HG02678 (cell line): ENCODE measurements at regions not wholly inside any gene's neighbourhood (a gene's known extent, or its start where the extent isn't known, plus 50 kb on each side); places are given as distances from the start of the nearest gene placed in this dataset.

Source experiments
- ATAC-seq: cut with Tn5 transposase; IDR thresholded peaks from one replicate; pipeline ENCODE4 v1.9.1; 2021; ENCODE audit warnings: mild to moderate bottlenecking, moderate library complexity; ENCODE audit not compliant: unreplicated experiment

DNA sequence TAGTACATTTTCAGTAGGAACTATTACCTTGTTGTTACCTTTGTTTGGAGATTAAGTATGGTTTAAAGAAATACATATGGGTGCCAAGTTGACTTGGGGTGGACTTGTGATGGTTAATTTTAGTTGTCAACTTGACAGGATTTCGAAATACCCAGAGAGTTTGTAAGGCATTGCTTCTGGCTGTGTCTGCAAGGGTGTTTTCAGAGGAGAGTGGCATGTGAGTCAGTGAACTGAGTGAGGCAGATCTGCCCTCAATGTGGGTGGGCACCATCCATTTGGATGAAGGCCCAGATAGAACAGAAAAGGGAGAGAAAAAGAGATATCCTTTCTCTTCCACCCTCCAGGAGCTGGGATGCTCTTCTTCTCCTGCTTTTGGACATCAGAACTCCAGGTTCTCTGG is 315.5 kb downstream of the GPATCH2 start:
- no peak for ATAC-seq

DNA sequence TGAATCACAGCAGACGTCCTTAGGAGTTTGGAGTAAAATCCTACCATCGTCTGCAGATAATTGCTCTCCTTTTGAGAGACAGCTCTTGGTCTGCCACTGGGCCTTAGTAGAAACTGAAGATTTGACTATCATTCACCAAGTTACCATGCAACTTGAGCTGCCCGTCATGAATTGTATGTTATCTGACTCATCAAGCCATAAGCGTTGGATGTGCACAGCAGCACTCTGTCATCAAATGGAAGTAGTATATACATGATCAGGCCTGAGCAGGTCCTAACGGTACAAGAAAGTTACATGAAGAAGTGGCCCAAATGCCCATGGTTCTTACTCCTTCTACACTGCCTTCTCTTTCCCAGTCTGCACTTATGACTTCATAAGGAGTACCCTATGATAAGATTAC is 317.8 kb downstream of the GPATCH2 start:
- no peak for ATAC-seq

DNA sequence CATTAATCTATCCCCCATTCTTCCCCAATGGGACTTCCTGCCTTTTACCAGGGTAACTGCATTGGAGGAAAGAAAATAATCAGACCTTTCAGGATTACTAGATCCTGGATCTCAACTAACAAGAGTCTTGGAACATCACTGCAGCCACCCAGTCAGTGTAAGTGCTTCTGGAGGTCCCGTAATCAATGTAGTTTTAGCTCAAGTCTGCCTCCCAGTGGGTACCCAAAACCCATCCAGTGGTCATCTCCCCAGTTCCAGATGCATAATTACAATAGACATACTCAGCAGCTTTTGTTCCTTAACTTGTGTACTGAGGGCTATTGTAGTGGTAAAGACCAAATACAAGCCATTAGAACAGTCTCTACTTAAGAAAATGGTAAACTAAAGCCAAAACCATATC is 319.1 kb downstream of the GPATCH2 start:
- no peak for ATAC-seq

DNA sequence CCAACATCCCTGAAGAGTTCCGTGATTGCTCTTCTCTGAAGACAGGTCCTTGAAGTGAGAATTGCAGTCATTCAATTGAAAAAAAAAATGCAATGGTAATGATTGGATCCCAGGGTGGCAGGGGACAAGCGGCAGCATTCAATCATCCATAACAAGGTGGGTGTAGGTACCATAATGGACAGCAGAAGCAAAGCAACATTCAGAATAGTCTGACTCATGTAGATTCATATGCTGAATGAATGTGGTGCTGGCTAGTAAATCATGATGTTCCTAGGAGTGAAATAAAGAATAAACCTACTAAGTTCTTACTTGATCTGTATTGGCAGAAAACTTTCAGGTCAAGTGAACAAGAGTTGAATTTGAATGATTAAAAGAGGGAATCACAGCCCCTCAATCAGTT is 319.6 kb downstream of the GPATCH2 start:
- ATAC-seq: no peak

GRCh38 chr1:217281332-217281731 is 349.6 kb downstream of the GPATCH2 start:
- ATAC-seq: no peak

DNA sequence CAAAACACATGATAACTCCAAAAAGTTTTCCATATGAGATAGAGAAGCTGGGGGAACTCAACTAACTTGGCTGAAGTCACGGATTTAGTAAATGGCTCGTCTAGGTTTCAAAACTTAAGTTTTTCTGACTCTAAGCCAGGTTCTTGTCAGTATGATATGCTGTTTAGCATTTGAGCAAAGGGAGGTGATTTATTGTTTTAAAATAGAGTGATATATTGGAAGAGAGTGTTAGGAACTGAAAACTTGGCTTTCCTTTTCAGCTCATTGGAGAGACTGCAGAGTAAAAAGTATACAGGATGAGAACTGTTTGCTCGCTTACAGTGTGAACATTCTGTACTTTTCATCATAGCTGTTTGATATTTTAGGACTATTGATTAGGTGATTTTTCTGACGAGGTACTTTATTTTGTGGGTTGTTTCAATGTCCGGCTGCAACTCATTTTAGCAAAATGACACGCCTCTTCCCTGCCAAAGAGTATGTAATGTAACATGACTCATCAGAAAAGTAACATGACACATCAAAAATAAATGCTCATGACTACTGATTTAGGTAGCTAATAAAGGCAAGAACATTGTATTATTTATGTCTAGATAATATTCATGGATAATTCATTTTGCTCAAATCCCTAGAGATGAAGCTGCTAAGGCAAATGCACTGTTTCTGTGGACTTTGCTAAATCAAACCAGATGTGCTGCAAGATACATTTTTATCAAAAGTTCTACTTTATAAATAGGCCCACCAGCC is 355.1 kb downstream of the GPATCH2 start:
- no peak for ATAC-seq

DNA sequence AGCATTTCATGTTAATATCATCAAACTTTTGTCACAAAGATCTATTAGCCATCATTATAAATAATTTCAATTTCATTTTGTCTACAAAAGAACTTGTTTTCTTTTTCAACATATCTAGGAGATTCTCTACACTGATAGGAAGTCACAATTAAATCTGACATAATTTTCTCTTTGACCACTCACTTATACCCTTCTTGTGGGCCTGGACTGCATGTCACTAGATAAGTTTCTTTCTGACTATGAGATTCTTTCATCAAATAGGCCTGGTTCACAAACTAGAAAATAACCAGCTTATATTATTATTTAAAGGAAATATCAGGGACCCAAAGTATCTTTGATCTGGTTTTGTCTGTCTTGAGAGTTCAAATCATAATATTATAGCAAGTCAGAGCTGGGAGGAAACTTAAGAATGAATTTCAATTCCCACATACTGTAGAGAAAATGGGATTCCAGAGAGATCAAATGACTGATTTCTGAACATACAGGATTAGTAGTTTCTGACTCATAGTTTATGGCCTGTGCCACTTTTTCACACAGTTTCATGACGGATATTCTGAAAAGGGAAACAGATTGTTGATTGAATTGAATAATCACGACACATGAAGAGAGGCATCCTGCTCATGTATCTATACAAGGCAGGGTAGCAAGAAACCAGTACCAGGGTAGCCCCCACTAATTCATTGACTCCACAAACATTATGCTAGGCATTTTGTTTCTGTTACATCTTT is 355.8 kb downstream of the GPATCH2 start:
- no peak for ATAC-seq

DNA sequence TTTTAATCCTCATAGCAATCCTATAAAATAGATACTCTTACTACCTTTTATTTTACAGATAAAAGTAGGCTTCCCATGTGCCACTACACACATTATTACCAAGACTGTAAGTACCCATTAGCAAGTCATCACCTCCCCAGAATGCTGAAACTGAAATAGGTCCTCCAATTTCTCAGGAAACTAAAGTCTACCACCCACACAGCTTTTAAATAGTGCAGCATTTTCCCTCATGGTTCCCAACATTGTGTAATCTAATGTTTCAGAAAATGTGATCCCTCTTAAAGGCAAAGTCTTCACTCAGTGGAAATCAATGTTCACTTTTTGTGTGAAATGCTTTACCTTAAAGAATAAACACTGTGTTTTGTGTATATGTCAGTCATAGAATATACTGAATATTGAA is 356.5 kb downstream of the GPATCH2 start:
- no peak for ATAC-seq

DNA sequence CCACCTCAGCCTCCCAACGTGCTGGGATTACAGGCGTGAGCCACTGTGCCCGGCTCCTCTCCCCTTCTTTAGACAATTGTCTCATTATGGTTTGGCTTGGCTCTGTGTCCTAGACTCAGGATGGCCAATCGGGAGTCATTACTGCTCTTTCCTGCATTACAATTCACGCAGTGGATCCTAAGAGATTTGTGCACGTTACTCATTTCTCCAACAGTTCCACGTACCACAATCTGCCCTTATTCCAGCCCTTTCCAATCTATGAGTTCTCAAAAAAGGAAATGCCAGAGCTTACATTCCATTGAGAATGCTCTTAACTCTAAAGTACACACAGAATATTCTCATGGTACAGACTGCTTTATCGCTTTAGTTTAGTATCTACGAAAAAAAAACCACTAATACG is 357.0 kb downstream of the GPATCH2 start:
- ATAC-seq: no peak

DNA sequence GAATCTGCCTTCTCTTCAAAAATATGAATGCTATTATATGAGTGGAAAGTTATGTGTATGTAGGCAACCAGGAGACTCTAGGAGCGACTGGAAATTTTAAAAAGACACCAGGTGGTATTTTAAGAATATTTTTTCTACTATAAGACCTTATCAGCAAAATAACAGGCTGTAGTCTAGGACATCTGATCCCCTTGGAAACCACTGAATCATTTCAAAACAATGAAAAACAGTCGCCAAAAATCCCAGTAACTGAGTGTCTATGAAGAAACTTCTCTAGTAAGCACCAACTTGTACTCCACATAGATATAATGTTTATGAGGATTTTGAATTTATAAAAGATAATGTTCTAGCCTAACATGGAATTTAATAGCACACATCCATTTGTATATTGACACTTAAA is 358.5 kb downstream of the GPATCH2 start:
- no peak for ATAC-seq

- no peak for ATAC-seq
Measured at GRCh38 chr1:217270101-217270500, 360.8 kb downstream of the GPATCH2 start.

GRCh38 chr1:217268058-217268457 is 362.8 kb downstream of the GPATCH2 start:
- ATAC-seq: no peak

GRCh38 chr1:217261636-217262035 is 369.3 kb downstream of the GPATCH2 start:
- ATAC-seq: no peak

GRCh38 chr1:217260676-217261075 is 370.2 kb downstream of the GPATCH2 start:
- ATAC-seq: no peak

DNA sequence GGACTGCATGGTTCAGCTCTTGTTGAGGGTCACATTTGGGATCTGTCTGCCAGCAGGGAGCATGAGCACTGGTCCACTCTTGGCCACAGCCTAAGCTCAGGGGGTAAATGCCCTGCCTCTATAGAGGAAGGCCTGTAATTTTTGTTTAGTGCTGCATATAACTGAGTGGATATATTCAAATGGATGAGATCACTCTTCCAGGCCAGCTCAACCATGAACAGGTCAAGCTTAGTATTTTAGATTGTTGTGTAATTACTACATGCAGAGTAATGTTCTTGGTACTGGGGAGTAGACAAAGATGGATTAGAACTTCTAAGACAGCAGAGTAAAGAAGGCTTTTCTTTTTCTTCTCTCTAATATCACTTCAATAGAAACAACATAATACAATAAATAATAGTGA is 376.9 kb downstream of the GPATCH2 start:
- no peak for ATAC-seq

DNA sequence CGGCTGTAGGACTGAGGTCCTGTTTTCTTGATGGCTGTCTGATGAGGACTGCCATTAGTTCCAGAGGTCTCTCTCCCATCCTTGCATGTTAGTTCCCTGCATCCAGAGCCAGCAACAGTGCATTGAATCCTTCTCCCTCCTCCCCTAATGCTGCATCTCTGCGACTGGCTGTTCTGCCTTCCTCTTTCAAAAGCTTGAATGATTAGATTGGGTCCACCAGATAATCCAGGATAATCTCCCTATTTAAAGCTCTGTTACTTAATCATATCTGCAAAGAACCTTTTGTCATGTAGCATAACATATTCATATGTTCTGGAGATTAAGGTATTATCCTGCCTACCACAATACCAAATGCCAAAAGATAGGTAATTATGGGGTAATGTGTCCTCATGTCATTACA is 377.5 kb downstream of the GPATCH2 start:
- ATAC-seq: no peak

GRCh38 chr1:217251121-217251520 is 379.8 kb downstream of the GPATCH2 start:
- ATAC-seq: no peak

DNA sequence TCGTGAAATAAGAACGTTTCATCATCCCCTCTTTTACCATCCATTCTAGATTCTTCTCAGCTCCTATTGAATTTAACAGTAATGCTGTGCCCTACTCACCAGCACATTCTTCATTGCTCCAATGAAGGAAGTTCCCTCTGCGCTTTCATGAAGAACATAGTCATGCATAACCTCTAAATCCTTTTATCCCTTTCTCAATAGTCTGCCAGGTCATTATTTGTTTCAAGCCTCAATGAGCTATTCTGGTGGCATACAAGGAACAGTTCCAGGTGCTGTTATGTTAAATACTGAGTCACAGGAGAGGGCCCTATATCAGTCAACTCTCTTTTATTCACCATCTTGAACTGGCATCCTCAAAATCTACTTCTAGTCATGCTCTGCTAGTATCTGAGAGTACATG is 381.0 kb downstream of the GPATCH2 start:
- ATAC-seq: no peak

DNA sequence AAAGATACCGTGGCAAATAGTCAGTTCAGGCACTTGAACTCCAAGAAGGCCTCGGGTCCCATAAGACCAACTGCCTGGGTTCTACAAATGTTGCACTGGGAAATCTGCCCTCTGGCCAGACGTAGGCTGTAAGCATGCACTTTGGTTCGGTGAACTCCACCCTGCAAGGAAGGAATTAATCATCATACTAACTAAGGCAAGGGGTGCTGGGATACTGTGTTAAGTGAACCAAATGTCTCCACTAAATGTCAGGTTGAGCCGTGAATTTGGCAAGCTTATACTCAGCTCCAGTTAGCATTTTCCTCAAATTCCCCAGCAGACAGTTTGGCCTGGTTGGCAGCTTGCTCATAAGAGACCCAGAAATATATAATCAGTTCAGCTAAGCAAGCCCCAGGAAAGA is 385.9 kb downstream of the GPATCH2 start:
- no peak for ATAC-seq

DNA sequence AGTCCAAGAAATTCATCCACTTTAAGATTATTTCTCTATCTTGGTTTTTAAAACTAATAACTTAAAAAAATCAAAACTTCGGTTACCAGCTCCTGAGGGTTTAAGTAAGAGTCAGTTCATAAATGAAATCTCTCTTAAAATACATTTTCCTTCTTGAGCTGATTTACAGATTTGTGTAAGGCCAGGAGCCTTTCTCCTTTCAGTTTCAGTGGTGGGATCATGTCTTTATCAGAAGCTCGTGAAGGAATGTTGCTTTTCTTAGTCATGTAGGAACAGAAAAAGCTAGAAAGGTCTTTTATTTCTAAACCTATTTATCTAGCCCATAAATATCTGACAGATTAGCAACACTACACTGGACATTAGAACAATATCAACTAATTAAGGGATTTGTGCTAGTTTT is 390.2 kb downstream of the GPATCH2 start:
- no peak for ATAC-seq

GRCh38 chr1:217238945-217239344 is 391.9 kb downstream of the GPATCH2 start:
- ATAC-seq: no peak

- ATAC-seq: no peak
Measured at GRCh38 chr1:217230412-217230811, 400.5 kb downstream of the GPATCH2 start.

GRCh38 chr1:217228689-217229088 is 402.2 kb downstream of the GPATCH2 start:
- ATAC-seq: no peak
